ENCODE measurements at regions not wholly inside any gene's neighbourhood (a gene's known extent, or its start where the extent isn't known, plus 50 kb on each side); places are given as distances from the start of the nearest gene placed in this dataset.

GRCh38 chr10:113356794-113357680 is 195.8 kb upstream of the HABP2 start:
- TF ChIP-seq CTCF (IDR thresholded peaks at IDR 0.05; ENCODE audit: low read depth, low read length, missing control alignments) = no peak
- no peak overlapping the region for H3K4me3 ChIP-seq (ENCODE audit: low read depth, low read length)
- in situ Hi-C loops (cut with HindIII; ENCODE audit: low pct_ligation_motif_present, low sequenced_read_pairs) = no loop called here
- H3K27ac ChIP-seq = no peak overlapping the region
- H3K36me3 ChIP-seq (replicated peaks) = no peaks in the 10 kb centered on the region
- no peaks in the 10 kb centered on the region for H3K27me3 ChIP-seq (replicated peaks)
- DNase-seq = no peak

- no peak for TF ChIP-seq CTCF (IDR thresholded peaks at IDR 0.05; ENCODE audit: low read depth, low read length, missing control alignments)
- DNase-seq = no peak
- in situ Hi-C loops (cut with HindIII; ENCODE audit: low pct_ligation_motif_present, low sequenced_read_pairs) = no loop called here
Observed at GRCh38 chr10:113357681-113358300, 195.1 kb upstream of the HABP2 start.

GRCh38 chr10:113359655-113360054 is 193.2 kb upstream of the HABP2 start:
- in situ Hi-C loops (cut with HindIII; ENCODE audit: low pct_ligation_motif_present, low sequenced_read_pairs) = no loop called here
- no peaks in the 10 kb centered on the region for H3K27me3 ChIP-seq (replicated peaks)
- no peak for DNase-seq
- no peak overlapping the region for H3K4me3 ChIP-seq (ENCODE audit: low read depth, low read length)
- no peak overlapping the region for H3K27ac ChIP-seq
- TF ChIP-seq CTCF (IDR thresholded peaks at IDR 0.05; ENCODE audit: low read depth, low read length, missing control alignments) = no peak
- no peaks in the 10 kb centered on the region for H3K36me3 ChIP-seq (replicated peaks)

More at GRCh38 chr10:113357681-113358300, 195.1 kb upstream of the HABP2 start:
- Histone ChIP-seq H3K27ac (no peak overlapping the region), H3K36me3 (replicated peaks) (no peaks in the 10 kb centered on the region), H3K27me3 (replicated peaks) (no peaks in the 10 kb centered on the region), H3K4me3 (ENCODE audit: low read depth, low read length) (no peak overlapping the region)

GRCh38 chr10:113360870-113361269 is 192.0 kb upstream of the HABP2 start:
- no peak overlapping the region for H3K4me3 ChIP-seq (ENCODE audit: low read depth, low read length)
- H3K27ac ChIP-seq = no peak overlapping the region
- in situ Hi-C loops (cut with HindIII; ENCODE audit: low pct_ligation_motif_present, low sequenced_read_pairs) = no loop called here
- TF ChIP-seq CTCF (IDR thresholded peaks at IDR 0.05; ENCODE audit: low read depth, low read length, missing control alignments) = peak; percentile 1
- H3K27me3 ChIP-seq (replicated peaks) = no peaks in the 10 kb centered on the region
- no peaks in the 10 kb centered on the region for H3K36me3 ChIP-seq (replicated peaks)
- DNase-seq = no peak

GRCh38 chr10:113362645-113363091 is 190.2 kb upstream of the HABP2 start:
- TF ChIP-seq CTCF (IDR thresholded peaks at IDR 0.05; ENCODE audit: low read depth, low read length, missing control alignments) = no peak
- DNase-seq = no peak
- Histone ChIP-seq H3K27me3 (replicated peaks) (no peaks in the 10 kb centered on the region), H3K36me3 (replicated peaks) (no peaks in the 10 kb centered on the region), H3K4me3 (ENCODE audit: low read depth, low read length) (no peak overlapping the region), H3K27ac (no peak overlapping the region)
- in situ Hi-C loops (cut with HindIII; ENCODE audit: low pct_ligation_motif_present, low sequenced_read_pairs) = no loop called here

Data from brain microvascular endothelial cell (primary cell).